Sigmoid colon (tissue), 3 donors: ENCODE measurements at regions not wholly inside any gene's neighbourhood (a gene's known extent, or its start where the extent isn't known, plus 50 kb on each side); places are given as distances from the start of the nearest gene placed in this dataset.

Experiments used
- CTCF ChIP-seq, 4 experiments: fragments of 450-650 bp in 3 of 4; fragments of 200-600 bp in 1 of 4; IDR thresholded peaks; one replicate each; pipeline ENCODE4 v1.5.1; 2016 to 2019; ENCODE audit warnings: antibody characterized with exemption in 4 of 4, mild to moderate bottlenecking in 3 of 4, moderate library complexity in 2 of 4
- POLR2A ChIP-seq, 2 donors: fragments of 450-650 bp; IDR thresholded peaks; one replicate each; pipeline ENCODE4 v1.6.1; 2016; ENCODE audit warnings: antibody characterized with exemption in 2 of 2, mild to moderate bottlenecking in 2 of 2, moderate library complexity in 2 of 2

- TF ChIP-seq POLR2A (IDR thresholded peaks at IDR 0.05) (no peak), CTCF (IDR thresholded peaks at IDR 0.05) (no peak)
Measured at GRCh38 chr4:177989503-177990201, 547.4 kb upstream of the AGA start.
